Activated CD4-positive, alpha-beta T cell treated with anti-CD3 and anti-CD28 coated beads for 48 hours (primary cell): ENCODE measurements at regions not wholly inside any gene's neighbourhood (a gene's known extent, or its start where the extent isn't known, plus 50 kb on each side); places are given as distances from the start of the nearest gene placed in this dataset.
"Not testable (repeated sequence)": the region's sequence is repeated elsewhere in the genome, so short reads cannot be mapped to it uniquely, and the experiment has no call there.

Experiments used
- DNase-seq: peaks from one replicate; pipeline ENCODE4 v3.0.0-alpha.2; 2020

DNA sequence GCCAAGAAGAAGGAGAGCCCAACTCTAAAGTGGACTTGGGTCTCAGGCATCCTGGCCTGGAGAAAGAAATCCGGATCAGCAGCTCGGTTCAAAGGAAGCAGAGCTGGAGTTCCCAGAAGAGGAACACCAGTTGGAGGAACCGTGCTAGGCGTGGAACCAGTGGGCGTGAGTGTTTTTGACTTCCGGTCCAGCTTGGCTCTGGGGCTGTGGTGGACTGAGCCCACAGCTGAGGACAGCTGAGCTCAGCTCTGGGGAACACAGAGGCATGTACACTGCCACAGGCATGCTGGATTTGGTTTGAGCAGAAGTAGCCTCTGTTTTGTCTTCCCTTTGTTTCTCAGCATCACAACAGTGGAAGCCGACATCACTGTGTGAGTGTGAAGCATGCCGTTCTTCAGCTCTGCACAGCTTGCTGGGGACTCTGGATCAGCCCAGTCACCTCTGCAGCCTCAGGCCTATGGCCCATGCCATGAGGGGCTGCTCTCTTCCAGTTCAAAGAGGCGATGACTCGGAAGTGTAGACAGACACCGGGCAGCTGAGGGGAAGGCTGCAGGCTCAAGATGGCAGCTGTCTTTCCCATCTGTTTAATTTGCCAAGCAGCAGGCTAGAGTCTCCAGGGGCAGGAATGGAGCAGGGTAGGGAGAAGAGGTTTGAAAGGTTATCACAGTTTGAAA lies 185.8 kb upstream of the UBE3A start:
- no peak for DNase-seq

DNA sequence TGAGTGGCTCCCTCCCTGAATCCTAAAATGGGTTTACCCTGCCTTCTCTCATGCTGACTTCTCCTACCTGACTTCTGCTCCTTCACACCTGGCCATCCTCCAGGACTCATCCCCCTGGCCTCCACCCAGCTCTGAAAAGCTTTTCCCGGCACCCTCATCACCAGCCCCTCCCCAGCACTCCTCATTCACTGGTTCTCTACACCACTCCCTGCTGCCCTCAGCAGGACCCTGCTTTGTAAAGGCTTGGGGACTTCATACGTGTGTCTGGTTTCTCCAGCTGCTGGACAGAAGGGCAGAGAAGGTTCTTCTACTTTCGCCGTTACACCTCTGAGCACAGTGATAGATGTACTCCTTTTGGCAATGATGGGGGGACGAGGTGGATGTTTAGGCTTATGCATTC lies 184.9 kb upstream of the UBE3A start:
- DNase-seq = no peak

GRCh38 chr15:25620466-25620865 lies 181.6 kb upstream of the UBE3A start:
- no peak for DNase-seq

DNA sequence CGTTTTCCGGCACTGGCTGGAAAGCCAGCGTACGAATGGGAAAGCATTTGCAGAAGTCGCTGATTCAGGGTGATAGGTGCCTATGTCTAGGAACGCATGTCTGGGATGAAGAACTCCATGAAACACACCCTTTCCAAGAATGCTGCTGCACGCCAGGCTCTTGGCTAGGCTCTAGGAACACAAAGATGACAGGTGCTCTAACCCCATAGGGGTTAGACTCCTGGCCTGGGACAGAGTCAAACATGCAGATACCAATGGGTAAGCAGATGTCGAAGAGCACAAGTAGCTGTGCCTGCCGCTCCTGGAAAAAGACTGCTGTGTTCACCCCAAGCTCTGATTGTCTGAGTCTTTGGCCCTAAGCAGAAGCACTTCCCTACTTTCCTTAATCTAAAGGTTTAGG lies 180.9 kb upstream of the UBE3A start:
- no peak for DNase-seq

DNA sequence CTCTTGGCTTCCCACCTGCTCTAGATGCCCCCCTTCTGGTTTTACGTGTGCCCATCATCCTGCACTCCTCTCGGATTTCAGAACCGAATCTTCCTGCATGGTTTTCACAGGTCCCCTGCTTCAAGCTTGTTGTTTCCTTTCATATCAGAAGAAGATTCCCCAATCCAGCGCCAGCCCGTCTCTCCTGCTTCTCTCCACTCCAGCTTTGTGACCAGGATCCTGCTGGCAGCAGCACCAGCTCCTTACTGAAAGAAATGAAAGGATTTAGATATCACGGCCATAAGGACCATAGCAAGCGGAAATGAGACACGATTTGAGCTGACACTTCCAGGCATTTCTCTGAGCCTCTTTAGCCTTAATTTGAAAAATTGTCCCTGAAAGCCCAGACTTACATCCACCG lies 180.3 kb upstream of the UBE3A start:
- no peak for DNase-seq

DNA sequence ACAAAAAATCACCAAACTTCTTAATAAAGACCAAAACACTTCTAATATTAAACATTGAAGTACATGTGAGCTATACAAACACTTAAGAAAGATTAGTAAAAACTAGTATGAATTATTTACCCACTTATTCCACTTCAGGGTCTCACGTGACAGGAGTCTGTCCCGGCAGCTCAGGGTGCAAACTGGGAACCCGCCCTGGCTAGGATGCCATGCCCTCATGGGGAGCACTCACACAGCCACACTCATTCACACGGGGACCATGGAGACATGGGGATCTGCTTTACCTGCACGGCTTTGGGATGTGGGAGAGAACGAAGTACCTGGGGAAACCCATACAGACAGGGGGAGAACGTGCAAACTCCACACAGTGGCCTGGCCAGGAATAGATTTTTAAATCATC lies 179.3 kb upstream of the UBE3A start:
- no peak for DNase-seq

- no peak for DNase-seq
These were observed 177.6 kb upstream of the UBE3A start for GRCh38 chr15:25616471-25616870.

GRCh38 chr15:25613134-25613533 lies 174.3 kb upstream of the UBE3A start:
- DNase-seq = no peak

GRCh38 chr15:25611603-25612002 lies 172.8 kb upstream of the UBE3A start:
- DNase-seq = no peak

- no peak for DNase-seq
These were observed 170.5 kb upstream of the UBE3A start for GRCh38 chr15:25609371-25609770.

DNA sequence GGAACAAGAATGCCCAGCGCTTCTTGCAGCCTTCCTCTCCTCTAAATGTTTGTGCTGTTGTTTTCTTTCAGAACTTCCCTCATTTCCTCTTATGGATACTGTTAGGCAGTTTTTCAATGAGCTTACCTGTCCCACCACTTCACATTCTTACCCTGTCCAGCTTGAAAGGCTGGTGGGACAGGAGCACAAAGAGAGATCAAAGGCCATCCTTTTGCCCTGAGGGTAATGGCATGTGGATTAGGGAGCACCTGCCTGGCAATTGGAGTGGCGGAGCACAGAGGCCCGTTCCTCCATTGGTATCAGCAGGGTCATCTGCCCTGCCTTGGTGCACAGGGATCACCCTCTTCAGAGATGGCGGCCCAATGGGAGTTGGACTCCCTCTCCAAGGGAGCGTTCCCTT lies 170.1 kb upstream of the UBE3A start:
- DNase-seq = no peak

- no peak for DNase-seq
These were observed 166.3 kb upstream of the UBE3A start for GRCh38 chr15:25605151-25605550.

DNA sequence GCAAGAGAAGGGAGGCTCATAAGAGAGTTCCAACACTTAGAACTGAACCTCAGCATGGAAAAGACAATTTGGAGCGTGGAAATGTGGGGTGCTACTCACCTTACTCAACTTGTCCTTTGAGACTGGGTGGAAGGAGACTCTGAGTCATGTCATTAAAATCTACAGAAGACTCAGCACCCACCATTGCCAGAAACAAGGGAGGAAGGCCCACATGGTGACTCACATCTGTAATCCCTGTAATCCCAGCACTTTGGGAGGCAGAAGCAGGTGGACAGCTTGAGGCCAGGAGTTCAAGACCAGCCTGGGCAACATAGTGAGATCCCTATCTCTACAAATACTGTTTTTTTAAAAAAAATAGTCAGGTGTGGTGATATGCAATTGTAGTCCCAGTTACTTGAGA lies 161.9 kb upstream of the UBE3A start:
- no peak for DNase-seq

DNA sequence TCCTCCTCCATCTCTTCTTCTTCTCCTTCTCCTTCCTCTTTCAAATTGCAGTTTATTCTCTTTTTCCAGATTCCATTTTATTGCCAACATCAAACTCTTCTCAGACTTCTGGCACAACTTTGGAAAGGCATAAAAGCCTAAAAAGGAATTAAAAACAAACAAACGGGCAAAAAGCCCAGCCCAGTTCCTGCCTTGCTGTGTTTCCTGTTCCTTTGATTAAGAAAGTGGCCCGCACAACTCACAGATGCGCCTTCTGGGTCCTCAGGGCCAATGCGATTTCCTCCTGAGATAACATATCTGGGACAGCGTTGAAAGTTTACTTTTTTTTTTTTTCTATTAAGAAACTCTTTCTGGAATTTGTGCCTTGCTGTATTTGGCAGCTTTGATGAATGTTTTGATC lies 158.7 kb upstream of the UBE3A start:
- DNase-seq = no peak

DNA sequence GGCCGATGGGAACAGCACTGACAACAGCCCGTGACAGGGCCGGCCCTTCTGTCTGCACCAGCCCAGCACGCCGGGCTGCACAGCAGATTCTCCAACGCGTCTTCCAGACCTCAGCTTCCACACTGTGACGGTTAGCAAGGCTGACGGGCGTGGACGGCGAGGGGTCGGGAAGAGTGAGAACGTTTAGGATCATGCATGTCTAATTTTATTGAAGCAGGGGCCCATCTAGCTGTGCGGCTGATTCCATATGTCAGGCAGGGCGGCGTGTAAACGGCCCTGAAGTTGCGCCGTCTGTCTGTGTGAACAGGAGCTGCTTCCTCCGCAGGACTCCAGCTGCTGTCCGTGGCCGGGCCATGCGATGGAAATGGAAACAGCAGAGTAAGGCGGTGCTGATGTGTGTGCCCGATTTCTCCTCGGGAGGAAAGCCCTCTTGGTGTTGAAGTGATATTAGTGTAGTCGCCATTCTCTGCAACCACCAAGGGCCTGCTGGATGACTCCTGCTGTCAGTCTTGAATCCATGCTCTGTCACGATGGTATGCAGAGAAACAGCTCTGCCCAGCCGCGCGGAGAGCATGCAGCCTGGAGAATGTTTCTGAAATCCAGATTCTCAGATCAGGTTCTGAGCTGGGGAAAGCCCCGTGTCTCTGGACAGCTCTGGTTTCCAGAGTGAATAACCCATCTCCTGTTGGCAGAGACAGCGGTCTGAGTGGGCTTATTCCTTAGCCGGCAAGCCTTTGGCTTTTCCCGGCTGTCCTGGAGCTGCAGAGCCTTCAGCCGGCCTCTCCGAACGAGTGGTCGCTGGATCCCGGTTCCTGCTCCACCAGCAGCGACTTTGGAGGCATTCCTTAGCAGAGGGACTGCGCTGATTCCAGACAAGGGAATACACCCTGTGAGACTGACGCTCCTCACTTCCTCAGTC lies 158.1 kb upstream of the UBE3A start:
- no peak for DNase-seq

DNA sequence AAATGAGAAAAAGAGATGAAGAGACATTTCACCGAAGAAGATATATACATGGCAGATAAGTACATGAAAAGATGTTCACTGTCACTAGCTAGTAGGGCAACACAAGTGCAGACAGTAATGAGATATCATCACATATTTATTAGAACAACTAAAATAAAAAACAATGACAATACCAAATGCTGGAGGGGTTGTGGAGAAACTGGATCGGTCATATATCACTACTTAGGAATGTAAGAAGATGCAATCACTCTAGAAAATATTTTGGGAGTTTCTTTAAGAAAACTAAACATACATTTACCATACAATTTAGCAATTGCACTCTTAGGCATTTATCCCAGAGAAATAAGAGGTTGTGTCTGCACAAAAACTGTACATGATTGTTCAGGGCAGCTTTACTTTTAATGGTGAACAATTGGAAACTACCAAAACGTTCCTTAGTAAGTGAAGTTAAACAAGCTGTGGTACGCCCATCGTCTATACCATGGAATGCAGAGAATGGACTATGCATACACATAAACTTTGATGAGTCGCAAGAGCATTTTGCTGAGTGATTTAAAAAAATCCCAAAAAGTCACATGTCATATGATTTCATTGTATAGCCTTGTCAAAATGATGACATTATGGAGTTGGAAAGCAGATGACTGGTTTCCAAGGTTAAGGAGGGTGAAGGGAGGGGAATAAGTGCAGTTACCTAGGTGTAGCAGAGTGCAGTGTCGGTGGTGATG lies 149.0 kb upstream of the UBE3A start:
- DNase-seq = no peak

DNA sequence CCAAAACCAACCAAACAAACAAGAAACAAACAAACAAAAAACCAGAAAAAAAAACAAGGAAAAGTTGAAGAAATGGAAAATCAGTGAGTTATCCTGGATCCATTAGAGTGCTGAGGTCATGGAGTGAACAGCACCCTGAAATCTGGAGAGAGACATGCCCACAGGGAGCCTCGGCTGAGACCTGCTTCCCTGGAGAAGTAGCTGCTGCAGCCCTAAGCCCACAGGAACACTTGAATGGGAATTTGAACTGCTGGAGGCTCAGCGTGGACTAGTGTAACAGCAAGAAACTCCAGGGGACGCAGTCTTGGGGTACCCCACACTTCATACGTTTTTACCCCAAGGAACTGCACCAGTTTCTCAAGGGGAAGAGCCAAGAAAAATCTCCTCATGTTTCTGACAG lies 144.1 kb upstream of the UBE3A start:
- no peak for DNase-seq

- DNase-seq = no peak
These were observed 140.3 kb upstream of the UBE3A start for GRCh38 chr15:25579127-25579526.

- no peak for DNase-seq
These were observed 133.4 kb upstream of the UBE3A start for GRCh38 chr15:25572191-25572590.

GRCh38 chr15:25568751-25569150 lies 129.9 kb upstream of the UBE3A start:
- DNase-seq = no peak

DNA sequence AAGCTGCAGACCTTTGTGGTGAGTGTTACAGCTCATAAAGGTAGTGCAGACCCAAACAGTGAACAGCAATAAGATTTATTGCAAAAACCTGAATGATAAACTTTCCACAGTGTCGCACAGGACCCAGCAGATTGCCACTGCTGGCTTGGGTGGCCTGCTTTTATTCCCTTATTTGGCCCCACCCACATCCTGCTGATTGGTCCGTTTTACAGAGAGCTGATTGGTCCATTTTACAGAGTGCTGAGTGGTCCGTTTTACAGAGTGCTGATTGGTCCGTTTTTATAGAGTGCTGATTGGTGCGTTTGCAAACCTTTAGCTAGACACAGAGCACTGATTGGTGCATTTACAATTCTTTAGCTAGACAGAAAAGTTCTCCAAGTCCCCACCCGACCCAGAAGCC lies 127.7 kb upstream of the UBE3A start:
- not testable (repeated sequence) for DNase-seq

DNA sequence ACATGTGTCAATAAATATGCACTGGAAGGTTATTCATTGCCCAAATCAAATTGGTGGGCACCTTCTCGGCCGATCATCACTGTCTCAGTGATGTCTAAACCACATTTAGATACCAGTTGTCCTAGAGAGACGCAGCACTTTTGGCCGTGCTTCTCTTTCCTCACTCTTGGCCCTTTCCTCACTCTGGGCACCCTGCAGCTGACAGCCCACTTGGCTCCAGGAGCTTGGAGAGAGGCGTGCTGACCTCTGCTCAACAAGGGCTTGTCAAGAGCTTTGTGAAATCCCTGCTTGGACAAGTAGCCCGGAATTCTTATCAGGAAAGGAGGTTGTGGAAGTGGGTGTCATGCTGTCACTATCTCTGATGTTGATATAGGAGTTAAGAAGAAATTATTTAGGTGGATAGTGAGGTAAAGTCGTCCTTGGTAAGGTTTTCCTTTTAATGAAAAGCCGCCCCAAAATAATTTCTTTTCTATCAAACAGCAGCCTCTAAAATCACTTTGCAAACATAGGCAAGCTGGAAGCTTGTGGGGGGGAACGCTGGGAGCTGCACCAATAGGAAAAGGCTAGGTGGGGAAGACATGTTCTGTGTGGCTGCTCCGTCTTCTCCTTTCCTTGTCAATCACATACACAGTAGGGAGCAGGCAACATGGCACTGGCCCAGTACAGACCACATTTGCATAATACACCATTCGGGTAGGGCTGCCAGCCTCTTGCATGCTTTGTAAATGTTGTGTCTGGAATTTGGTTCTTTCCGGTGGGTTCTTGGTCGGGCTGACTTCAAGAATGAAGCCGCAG lies 126.8 kb upstream of the UBE3A start:
- no peak for DNase-seq

DNA sequence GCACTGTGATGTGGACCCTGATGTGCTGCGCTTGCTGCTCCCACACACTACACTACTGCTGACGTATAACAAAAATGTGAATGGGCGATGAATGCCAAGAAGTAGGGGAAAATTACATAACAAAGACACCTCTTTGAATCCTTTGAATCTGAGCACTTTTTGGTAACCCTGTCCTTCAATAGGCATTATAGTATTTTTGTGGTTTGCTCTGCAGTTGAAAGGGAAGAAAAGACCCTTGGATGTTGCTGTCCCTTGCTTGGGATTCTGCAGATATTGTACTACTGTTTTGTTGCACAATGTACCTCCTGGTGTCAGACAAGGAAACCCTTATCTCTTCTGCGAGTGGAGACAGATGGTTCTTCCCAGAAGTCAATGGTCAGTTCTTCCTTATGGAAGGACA lies 124.8 kb upstream of the UBE3A start:
- no peak for DNase-seq
